Astrocyte (in vitro differentiated cells and primary cell): ENCODE measurements at regions not wholly inside any gene's neighbourhood (a gene's known extent, or its start where the extent isn't known, plus 50 kb on each side); places are given as distances from the start of the nearest gene placed in this dataset.

Experiments used
- DNase-seq: peaks from one replicate; pipeline ENCODE4 v3.0.0-alpha.2; 2010; ENCODE audit warnings: low read depth
- FAIRE-seq: peaks from 2 replicates; lab custom pipeline; 2011; peaks lifted over from hg19 to GRCh38; lab: Jason Lieb, UNC
- H2AFZ ChIP-seq: 2 replicates; pipeline ENCODE4 v1.6.0; 2012; ENCODE audit warnings: low read depth, low read length, inconsistent platforms
- H3K27ac ChIP-seq: 2 replicates; pipeline ENCODE4 v1.5.1; 2011; ENCODE audit warnings: low read depth, low read length, inconsistent platforms
- H3K27me3 ChIP-seq: 2 replicates; pipeline ENCODE4 v1.6.0; 2011; ENCODE audit warnings: low read length, inconsistent platforms; ENCODE audit not compliant: insufficient read depth
- H3K36me3 ChIP-seq: 2 replicates; pipeline ENCODE4 v1.5.1; 2011; ENCODE audit warnings: low read length, inconsistent platforms; ENCODE audit not compliant: insufficient read depth
- H3K4me1 ChIP-seq: 2 replicates; pipeline ENCODE4 v1.5.1; 2011; ENCODE audit warnings: low read length, inconsistent platforms; ENCODE audit not compliant: insufficient read depth
- H3K4me2 ChIP-seq: 2 replicates; pipeline ENCODE4 v1.6.0; 2012; ENCODE audit warnings: low read length, inconsistent platforms
- H3K4me3 ChIP-seq: 2 replicates; pipeline ENCODE4 v1.5.1; 2011; ENCODE audit warnings: low read depth, mild to moderate bottlenecking, low read length, inconsistent platforms; ENCODE audit not compliant: insufficient read depth
- H3K79me2 ChIP-seq: 2 replicates; pipeline ENCODE4 v1.6.0; 2012; ENCODE audit warnings: mild to moderate bottlenecking, low read length, inconsistent platforms; ENCODE audit not compliant: insufficient read depth
- H3K9ac ChIP-seq: 2 replicates; pipeline ENCODE4 v1.6.0; 2012; ENCODE audit warnings: mild to moderate bottlenecking, low read length, inconsistent platforms
- H3K9me3 ChIP-seq: 2 replicates; pipeline ENCODE4 v1.5.1; 2012; ENCODE audit warnings: low read depth, mild to moderate bottlenecking, low read length, inconsistent platforms; ENCODE audit not compliant: insufficient read depth
- H4K20me1 ChIP-seq: 2 replicates; pipeline ENCODE4 v1.6.0; 2012; ENCODE audit warnings: low read length, inconsistent platforms; ENCODE audit not compliant: insufficient read depth
- H3K27ac Mint-ChIP-seq: one replicate; pipeline ENCODE4 v1.8.0; 2021; ENCODE audit warnings: mild to moderate bottlenecking, mixed read lengths; ENCODE audit not compliant: unreplicated experiment
- H3K27me3 Mint-ChIP-seq: one replicate; pipeline ENCODE4 v1.8.0; 2021; ENCODE audit warnings: low read depth, mixed read lengths; ENCODE audit not compliant: unreplicated experiment
- H3K36me3 Mint-ChIP-seq: one replicate; pipeline ENCODE4 v1.8.0; 2021; ENCODE audit warnings: low read depth, mixed read lengths; ENCODE audit not compliant: unreplicated experiment
- H3K4me1 Mint-ChIP-seq: one replicate; pipeline ENCODE4 v1.8.0; 2021; ENCODE audit warnings: low read depth, mixed read lengths; ENCODE audit not compliant: unreplicated experiment
- H3K4me3 Mint-ChIP-seq: one replicate; pipeline ENCODE4 v1.8.0; 2021; ENCODE audit warnings: mild to moderate bottlenecking, moderate library complexity, mixed read lengths; ENCODE audit not compliant: unreplicated experiment
- H3K9me3 Mint-ChIP-seq: one replicate; pipeline ENCODE4 v1.8.0; 2021; ENCODE audit warnings: mild to moderate bottlenecking, mixed read lengths; ENCODE audit not compliant: unreplicated experiment
- EZH2 ChIP-seq: IDR thresholded peaks from 2 replicates; pipeline ENCODE4 v1.6.1; 2012; ENCODE audit warnings: mild to moderate bottlenecking, low read length, inconsistent platforms; ENCODE audit not compliant: insufficient read depth
- TF ChIP-seq, protein P1 (sequence below): IDR thresholded peaks from 2 replicates; pipeline ENCODE4 v1.5.1; 2011; ENCODE audit warnings: low read depth, mild to moderate bottlenecking, inconsistent platforms, low read length, moderate library complexity; ENCODE audit not compliant: insufficient read depth

DNA sequence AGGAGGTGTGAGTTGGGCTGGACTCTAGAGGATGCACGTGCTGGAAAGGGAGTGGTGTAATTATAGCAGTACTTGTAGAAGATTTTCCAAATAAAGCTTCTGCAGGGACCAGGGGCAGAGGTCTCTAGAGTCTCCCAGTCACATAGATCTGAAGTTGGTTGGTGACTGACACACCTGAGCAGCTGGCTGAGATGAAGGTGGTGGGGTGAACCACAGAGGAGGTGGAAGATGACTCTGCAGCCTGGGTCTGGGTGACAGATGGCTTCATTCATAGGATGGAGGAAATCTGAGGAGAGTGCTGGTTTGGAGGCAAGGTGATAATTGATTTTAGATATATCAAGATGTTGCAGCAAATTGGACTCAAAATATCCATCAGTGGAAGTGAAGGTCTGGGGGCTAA lies 178.9 kb upstream of the IVNS1ABP start:
- H3K4me3 ChIP-seq: no peak overlapping the region
- peaks cover 14% of the 10 kb centered on the region for H3K4me1 ChIP-seq
- FAIRE-seq (no peak), DNase-seq (no peak)
- no peaks in the 10 kb centered on the region for H3K27me3 Mint-ChIP-seq
- no peaks in the 10 kb centered on the region for H3K27me3 ChIP-seq
- H3K4me3 Mint-ChIP-seq: no peak overlapping the region
- no peaks in the 10 kb centered on the region for H3K9me3 ChIP-seq
- H4K20me1 ChIP-seq: no peaks in the 10 kb centered on the region
- no peak overlapping the region for H3K9ac ChIP-seq
- H3K4me1 Mint-ChIP-seq: peaks cover 18% of the 10 kb centered on the region
- no peaks in the 10 kb centered on the region for H3K36me3 Mint-ChIP-seq
- H3K9me3 Mint-ChIP-seq: no peaks in the 10 kb centered on the region
- no peak overlapping the region for H2AFZ ChIP-seq
- H3K27ac ChIP-seq: no peak overlapping the region
- no peaks in the 10 kb centered on the region for H3K36me3 ChIP-seq
- no peak overlapping the region for H3K4me2 ChIP-seq
- TF ChIP-seq, protein P1, sequence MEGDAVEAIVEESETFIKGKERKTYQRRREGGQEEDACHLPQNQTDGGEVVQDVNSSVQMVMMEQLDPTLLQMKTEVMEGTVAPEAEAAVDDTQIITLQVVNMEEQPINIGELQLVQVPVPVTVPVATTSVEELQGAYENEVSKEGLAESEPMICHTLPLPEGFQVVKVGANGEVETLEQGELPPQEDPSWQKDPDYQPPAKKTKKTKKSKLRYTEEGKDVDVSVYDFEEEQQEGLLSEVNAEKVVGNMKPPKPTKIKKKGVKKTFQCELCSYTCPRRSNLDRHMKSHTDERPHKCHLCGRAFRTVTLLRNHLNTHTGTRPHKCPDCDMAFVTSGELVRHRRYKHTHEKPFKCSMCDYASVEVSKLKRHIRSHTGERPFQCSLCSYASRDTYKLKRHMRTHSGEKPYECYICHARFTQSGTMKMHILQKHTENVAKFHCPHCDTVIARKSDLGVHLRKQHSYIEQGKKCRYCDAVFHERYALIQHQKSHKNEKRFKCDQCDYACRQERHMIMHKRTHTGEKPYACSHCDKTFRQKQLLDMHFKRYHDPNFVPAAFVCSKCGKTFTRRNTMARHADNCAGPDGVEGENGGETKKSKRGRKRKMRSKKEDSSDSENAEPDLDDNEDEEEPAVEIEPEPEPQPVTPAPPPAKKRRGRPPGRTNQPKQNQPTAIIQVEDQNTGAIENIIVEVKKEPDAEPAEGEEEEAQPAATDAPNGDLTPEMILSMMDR: no peak
- no peak for TF ChIP-seq EZH2
- no peaks in the 10 kb centered on the region for H3K79me2 ChIP-seq
- H3K27ac Mint-ChIP-seq: no peak overlapping the region

DNA sequence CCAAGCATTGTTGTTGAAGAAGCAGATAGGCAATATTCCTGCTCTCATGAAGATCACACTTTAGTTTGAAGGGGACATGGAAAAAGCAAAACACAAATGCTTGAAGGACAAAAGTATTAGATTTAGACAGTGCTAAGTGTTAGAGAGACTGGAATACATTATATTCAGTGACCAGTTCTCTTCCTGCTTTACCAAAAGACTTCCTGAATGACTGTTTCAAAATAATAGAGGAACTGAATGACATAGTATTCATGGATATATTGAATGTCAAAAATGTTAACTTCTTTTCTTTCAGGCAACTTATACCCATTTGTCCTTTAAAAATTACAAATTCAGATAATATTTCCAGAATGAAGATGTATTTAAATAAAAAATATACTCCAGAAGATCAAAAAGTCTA lies 178.0 kb upstream of the IVNS1ABP start:
- no peaks in the 10 kb centered on the region for H3K27me3 ChIP-seq
- H3K4me3 Mint-ChIP-seq: no peak overlapping the region
- TF ChIP-seq, protein P1: no peak
- TF ChIP-seq EZH2: no peak
- H3K79me2 ChIP-seq: no peaks in the 10 kb centered on the region
- H3K9ac ChIP-seq: no peak overlapping the region
- no peak overlapping the region for H3K4me3 ChIP-seq
- no peak overlapping the region for H2AFZ ChIP-seq
- peaks cover 12% of the 10 kb centered on the region for H3K4me1 Mint-ChIP-seq
- no peaks in the 10 kb centered on the region for H3K9me3 ChIP-seq
- H3K27ac ChIP-seq: no peak overlapping the region
- no peaks in the 10 kb centered on the region for H3K9me3 Mint-ChIP-seq
- FAIRE-seq (no peak), DNase-seq (no peak)
- H3K27ac Mint-ChIP-seq: no peak overlapping the region
- H3K36me3 ChIP-seq: no peaks in the 10 kb centered on the region
- H4K20me1 ChIP-seq: no peaks in the 10 kb centered on the region
- no peak overlapping the region for H3K4me2 ChIP-seq
- peaks cover 8% of the 10 kb centered on the region for H3K4me1 ChIP-seq
- no peaks in the 10 kb centered on the region for H3K36me3 Mint-ChIP-seq
- no peaks in the 10 kb centered on the region for H3K27me3 Mint-ChIP-seq

DNA sequence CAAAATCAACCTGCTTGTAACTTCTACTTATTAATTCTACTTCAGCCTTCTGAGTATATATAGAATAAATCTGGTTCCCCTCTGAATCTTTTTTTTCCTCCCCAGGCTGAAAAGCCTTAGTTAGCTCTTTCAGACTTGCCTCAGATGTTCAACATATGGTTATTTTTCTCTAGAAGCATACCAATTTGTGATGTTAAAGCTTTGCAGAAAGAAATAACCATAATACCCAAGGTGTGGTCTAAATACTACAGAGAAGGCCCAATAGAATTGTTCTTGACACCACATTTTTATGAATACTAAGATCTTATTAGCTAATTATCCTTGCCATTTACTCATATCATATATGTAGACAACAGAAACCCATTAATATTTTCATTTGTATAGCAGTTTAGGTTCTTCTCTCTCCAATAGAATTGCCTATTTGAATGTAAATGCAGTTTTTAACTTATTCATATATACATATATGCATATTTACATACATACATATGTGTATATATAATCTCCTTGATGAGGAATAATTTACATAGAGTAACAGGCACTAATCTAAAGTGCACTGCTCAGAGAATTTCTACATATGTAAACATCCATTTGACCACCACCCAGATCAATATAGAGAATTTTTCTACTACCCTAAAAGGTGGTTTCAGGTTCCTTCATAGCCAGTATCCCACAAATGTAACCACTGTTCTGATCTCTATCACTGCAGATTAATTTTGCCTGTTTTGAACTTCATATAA lies 175.2 kb upstream of the IVNS1ABP start:
- TF ChIP-seq EZH2: no peak
- TF ChIP-seq, protein P1: no peak
- Mint-ChIP-seq H3K4me3 (no peak overlapping the region), H3K36me3 (no peaks in the 10 kb centered on the region), H3K27me3 (no peaks in the 10 kb centered on the region), H3K9me3 (no peaks in the 10 kb centered on the region), H3K27ac (no peak overlapping the region), H3K4me1 (peaks cover 13% of the 10 kb centered on the region)
- DNase-seq (no peak), FAIRE-seq (no peak)
- Histone ChIP-seq H4K20me1 (no peaks in the 10 kb centered on the region), H3K4me1 (no peaks in the 10 kb centered on the region), H3K4me3 (no peak overlapping the region), H3K36me3 (no peaks in the 10 kb centered on the region), H2AFZ (no peak overlapping the region), H3K9me3 (no peaks in the 10 kb centered on the region), H3K4me2 (no peak overlapping the region), H3K9ac (no peak overlapping the region), H3K79me2 (no peaks in the 10 kb centered on the region), H3K27ac (no peak overlapping the region), H3K27me3 (no peaks in the 10 kb centered on the region)
